ENCODE measurements at regions not wholly inside any gene's neighbourhood (a gene's known extent, or its start where the extent isn't known, plus 50 kb on each side); places are given as distances from the start of the nearest gene placed in this dataset.

DNA sequence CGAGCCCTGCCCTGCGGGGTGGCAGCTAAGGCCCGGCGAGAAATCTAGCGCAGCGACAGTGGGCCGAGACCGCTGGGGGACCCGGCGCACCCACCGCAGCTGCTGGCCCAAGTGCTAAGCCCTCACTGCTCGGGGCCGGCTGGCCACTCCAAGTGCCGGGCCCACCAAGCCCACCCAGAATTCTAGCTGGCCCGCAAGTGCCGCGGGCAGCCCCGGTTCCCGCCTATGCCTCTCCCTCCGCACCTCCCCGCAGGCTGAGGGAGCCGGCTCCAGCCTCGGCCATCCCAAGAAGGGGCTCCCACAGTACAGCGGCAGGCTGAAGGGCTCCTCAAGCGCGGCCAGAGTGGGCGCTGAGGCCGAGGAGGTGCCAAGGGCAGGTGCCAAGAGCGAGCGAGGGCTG, 55.2 kb upstream of the RND3 start:
- TF ChIP-seq POLR2A (IDR thresholded peaks at IDR 0.05) (no peak), CTCF (IDR thresholded peaks at IDR 0.05) (no peak), POLR2AphosphoS5 (IDR thresholded peaks at IDR 0.05) (no peak)
- no peak overlapping the region for H3K4me3 ChIP-seq
- intact Hi-C loops (cut with DNase I), result no loop called here
- no peaks in the 10 kb centered on the region for H3K27me3 ChIP-seq (replicated peaks; ENCODE audit: insufficient read depth)
- no peak for DNase-seq (ENCODE audit: low spot score)
- WGBS, result 97% methylated on average over 30 of the region's 30 CpGs
- no peaks in the 10 kb centered on the region for H3K4me1 ChIP-seq (replicated peaks)
- no peak overlapping the region for H3K27ac ChIP-seq
- H3K36me3 ChIP-seq, result no peaks in the 10 kb centered on the region
- no peaks in the 10 kb centered on the region for H3K9me3 ChIP-seq

DNA sequence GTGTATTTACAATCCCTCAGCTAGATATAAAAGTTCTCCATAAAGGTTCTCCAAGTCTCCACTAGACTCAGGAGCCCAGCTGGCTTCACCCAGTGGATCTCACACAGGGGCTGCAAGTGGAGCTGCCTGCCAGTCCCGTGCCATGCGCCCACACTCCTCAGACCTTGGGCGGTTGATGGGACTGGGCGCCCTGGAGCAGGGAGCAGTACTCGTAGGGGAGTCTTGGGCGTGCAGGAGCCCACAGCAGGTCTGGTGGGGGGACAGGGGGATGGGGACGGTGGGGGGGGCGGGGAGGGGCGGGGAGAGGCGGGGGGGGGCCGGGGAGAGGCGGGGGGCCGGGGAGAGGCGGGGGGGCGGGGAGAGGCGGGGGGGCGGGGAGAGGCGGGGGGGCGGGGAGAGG, 54.7 kb upstream of the RND3 start:
- 96% methylated on average over 5 of the region's 19 CpGs for WGBS
- no peak for DNase-seq (ENCODE audit: low spot score)
- no peaks in the 10 kb centered on the region for H3K27me3 ChIP-seq (replicated peaks; ENCODE audit: insufficient read depth)
- no peaks in the 10 kb centered on the region for H3K4me1 ChIP-seq (replicated peaks)
- no peaks in the 10 kb centered on the region for H3K36me3 ChIP-seq
- intact Hi-C loops (cut with DNase I), result no loop called here
- H3K9me3 ChIP-seq, result no peaks in the 10 kb centered on the region
- no peak overlapping the region for H3K27ac ChIP-seq
- TF ChIP-seq POLR2A (IDR thresholded peaks at IDR 0.05) (no peak), POLR2AphosphoS5 (IDR thresholded peaks at IDR 0.05) (no peak), CTCF (IDR thresholded peaks at IDR 0.05) (no peak)
- no peak overlapping the region for H3K4me3 ChIP-seq

GRCh38 chr2:150538651-150539201, 51.3 kb upstream of the RND3 start:
- H3K9me3 ChIP-seq, result no peaks in the 10 kb centered on the region
- H3K27ac ChIP-seq, result no peak overlapping the region
- no peak overlapping the region for H3K4me3 ChIP-seq
- H3K4me1 ChIP-seq (replicated peaks), result no peaks in the 10 kb centered on the region
- 69% methylated on average over 7 of the region's 7 CpGs for WGBS
- DNase-seq (ENCODE audit: low spot score), result no peak
- TF ChIP-seq CTCF (IDR thresholded peaks at IDR 0.05), result no peak
- TF ChIP-seq POLR2AphosphoS5 (IDR thresholded peaks at IDR 0.05), result no peak
- no peak for TF ChIP-seq POLR2A (IDR thresholded peaks at IDR 0.05)
- H3K27me3 ChIP-seq (replicated peaks; ENCODE audit: insufficient read depth), result no peaks in the 10 kb centered on the region
- H3K36me3 ChIP-seq, result no peaks in the 10 kb centered on the region
- intact Hi-C loops (cut with DNase I), result no loop called here

Measured in prostate gland (tissue), 2 donors.